Epithelial cell of proximal tubule (primary cell): ENCODE measurements at regions not wholly inside any gene's neighbourhood (a gene's known extent, or its start where the extent isn't known, plus 50 kb on each side); places are given as distances from the start of the nearest gene placed in this dataset.

Experiments
- DNase-seq: peaks from one replicate; pipeline ENCODE4 v3.0.0-alpha.2; 2011; ENCODE audit warnings: low read depth
- H3K4me3 ChIP-seq: 2 replicates; pipeline ENCODE4 v1.5.1; 2011; ENCODE audit warnings: low read depth, mild to moderate bottlenecking, low read length
- TF ChIP-seq, protein P1 (sequence below): conservative IDR thresholded peaks from 2 replicates; pipeline ENCODE4 v1.5.1; 2012; ENCODE audit warnings: low read depth, mild to moderate bottlenecking, low read length

DNA sequence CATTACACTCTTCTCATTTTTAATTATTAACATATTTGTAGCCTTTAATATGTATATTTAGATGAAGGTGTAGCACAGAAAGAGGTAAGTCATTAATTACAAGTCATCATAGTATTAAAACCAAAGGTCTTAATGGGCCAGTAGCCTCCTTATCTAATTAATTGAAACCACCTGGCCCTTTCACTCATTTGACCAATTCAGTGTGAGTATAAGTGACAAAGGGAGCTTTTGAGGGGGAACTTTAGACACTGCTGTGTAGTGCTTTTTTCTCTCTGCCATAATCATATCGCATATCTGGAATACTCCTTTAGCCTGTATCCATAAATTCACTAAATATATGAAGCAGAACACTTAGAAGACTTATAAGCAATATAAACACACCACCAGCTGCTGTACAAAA lies 562.9 kb upstream of the POT1 start:
- TF ChIP-seq, protein P1, sequence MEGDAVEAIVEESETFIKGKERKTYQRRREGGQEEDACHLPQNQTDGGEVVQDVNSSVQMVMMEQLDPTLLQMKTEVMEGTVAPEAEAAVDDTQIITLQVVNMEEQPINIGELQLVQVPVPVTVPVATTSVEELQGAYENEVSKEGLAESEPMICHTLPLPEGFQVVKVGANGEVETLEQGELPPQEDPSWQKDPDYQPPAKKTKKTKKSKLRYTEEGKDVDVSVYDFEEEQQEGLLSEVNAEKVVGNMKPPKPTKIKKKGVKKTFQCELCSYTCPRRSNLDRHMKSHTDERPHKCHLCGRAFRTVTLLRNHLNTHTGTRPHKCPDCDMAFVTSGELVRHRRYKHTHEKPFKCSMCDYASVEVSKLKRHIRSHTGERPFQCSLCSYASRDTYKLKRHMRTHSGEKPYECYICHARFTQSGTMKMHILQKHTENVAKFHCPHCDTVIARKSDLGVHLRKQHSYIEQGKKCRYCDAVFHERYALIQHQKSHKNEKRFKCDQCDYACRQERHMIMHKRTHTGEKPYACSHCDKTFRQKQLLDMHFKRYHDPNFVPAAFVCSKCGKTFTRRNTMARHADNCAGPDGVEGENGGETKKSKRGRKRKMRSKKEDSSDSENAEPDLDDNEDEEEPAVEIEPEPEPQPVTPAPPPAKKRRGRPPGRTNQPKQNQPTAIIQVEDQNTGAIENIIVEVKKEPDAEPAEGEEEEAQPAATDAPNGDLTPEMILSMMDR, result no peak
- DNase-seq, result no peak
- H3K4me3 ChIP-seq, result no peak overlapping the region

DNA sequence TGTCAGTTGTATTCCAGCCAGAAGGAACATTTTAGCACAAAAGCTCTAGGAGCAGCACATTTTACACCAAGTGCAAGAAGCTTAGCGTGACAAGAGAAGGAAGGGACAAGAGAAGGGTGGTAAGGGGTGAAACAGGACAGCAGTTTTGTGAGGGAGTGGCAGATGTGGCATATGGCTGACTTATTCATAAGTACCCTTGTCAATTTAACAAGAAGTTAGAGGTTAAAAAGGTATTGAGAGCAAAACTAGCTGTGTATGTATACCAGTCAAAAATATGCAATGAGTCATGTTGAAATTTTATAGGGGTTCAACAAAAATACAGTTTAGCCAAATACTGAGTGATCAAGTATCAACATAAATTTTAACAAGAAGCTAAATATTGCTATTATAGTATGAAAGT lies 561.5 kb upstream of the POT1 start:
- TF ChIP-seq, protein P1, result no peak
- DNase-seq, result no peak
- no peak overlapping the region for H3K4me3 ChIP-seq

DNA sequence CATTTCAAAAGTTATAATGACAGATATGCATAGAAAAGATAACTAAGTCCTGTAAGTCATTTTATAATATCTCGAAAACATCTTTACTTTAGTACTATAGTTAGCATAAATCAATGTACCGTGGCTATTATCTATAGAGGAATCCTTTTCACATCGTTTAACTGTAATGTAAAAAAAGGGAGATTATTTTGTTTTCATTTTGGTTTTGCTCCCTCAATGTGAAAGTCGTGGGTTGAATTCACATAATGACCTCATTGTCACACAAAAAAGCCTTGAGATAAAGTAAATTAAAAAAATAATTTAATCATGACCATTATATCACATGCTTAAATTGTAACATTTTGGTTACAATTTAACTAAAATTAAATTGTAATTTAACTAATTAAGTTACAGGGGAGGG lies 560.5 kb upstream of the POT1 start:
- no peak overlapping the region for H3K4me3 ChIP-seq
- no peak for DNase-seq
- TF ChIP-seq, protein P1, result no peak

DNA sequence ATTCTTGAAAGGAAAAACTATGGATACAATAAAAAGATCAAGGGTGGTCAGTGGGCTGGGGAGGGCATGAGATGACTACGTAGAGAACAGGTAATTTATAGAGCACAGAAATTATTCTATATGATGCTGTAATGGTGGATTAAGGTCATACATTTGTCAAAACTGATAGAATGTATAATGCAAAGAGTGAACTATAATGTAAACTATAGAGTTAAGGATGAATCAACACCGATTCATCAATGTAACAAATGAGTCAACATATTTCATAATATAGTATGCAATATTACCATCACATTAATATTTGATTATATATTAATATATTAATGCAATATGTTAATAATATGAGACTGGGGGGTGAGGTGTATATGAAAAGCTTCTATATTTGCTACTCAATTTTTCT lies 555.6 kb upstream of the POT1 start:
- TF ChIP-seq, protein P1, result no peak
- H3K4me3 ChIP-seq, result no peak overlapping the region
- DNase-seq, result no peak

DNA sequence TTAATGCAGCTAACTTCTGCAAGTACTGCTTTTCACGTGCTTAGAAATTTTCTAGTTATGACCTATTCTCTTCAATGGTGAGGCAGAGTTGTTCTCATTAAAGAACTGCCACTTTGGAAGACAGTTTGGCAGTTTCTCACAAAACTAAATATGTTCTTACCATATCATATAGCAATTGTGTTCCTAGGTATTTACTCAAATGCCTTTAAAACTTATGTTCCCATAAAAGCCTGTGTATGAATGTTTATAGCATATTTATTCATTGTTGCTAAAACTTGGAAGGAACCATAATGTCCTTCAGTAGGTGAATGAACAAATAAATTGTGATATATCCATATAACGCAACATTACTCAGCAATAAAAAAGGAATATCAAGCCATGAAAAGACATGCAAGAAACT lies 555.1 kb upstream of the POT1 start:
- TF ChIP-seq, protein P1, result no peak
- DNase-seq, result no peak
- H3K4me3 ChIP-seq, result no peak overlapping the region

DNA sequence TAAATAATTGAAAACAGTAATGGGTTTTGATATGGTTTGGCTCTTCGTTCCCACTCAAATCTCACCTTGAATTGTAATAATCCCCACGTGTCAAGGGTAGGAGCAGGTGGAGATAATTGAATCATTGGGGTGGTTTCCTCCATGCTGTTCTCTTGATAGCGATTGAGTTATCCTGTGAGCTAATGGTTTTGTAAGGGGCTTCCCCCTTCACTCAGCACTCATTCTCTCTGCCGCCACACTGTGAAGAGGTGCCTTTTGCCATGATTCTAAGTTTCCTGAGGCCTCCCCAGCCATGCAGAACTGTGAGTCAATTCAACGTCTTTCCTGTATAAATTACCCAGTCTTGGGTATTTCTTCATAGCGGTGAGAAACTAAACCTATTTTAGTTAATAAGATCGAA lies 551.7 kb upstream of the POT1 start:
- no peak for DNase-seq
- H3K4me3 ChIP-seq, result no peak overlapping the region
- TF ChIP-seq, protein P1, result no peak

DNA sequence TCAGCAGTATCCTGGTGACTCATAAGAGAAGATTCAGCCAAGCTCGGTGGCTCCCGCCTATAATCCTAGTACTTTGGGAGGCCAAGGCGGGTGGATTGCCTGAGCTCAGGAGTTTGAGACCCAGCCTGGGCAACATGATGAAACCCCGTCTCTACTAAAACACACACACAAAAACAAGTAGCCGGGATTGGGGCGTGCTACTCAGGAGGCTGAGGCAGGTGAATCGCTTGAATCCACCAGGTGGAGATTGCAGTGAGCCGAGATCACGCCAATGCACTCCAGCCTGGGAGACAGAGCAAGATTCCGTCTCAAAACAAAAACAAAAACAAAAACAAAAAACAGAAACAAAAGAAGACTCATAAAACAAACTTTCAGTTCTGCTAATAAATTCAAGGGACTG lies 551.1 kb upstream of the POT1 start:
- no peak for DNase-seq
- TF ChIP-seq, protein P1, result no peak
- H3K4me3 ChIP-seq, result no peak overlapping the region
